T-cell (primary cell): ENCODE measurements at regions not wholly inside any gene's neighbourhood (a gene's known extent, or its start where the extent isn't known, plus 50 kb on each side); places are given as distances from the start of the nearest gene placed in this dataset.

Experiments used
- ATAC-seq, 4 experiments: fragments of 200-7000 bp in 3 of 4; fragments of 150-1000 bp in 1 of 4; cut with Tn5 transposase; replicated peaks in 1 of 4; 1 replicate in 3 of 4; 2 replicates in 1 of 4; pipeline ENCODE4 v1.10.0; 2021; ENCODE audit warnings: moderate library complexity in 3 of 4, mild to moderate bottlenecking in 2 of 4, moderate number of reproducible peaks in 1 of 4
- CTCF ChIA-PET, 2 donors: fragments of 300-600 bp; sonication (Branson Sonifier 250); formaldehyde crosslinking; loops; one replicate each; lab custom pipeline; 2022; ENCODE audit warnings: antibody characterized with exemption in 2 of 2; lab: Charles Lee
- POLR2A ChIA-PET, 2 donors: fragments of 300-600 bp; sonication (Branson Sonifier 250); formaldehyde crosslinking; loops; one replicate each; lab custom pipeline; 2022; ENCODE audit warnings: antibody characterized with exemption in 2 of 2; lab: Charles Lee
- DNase-seq, 35 experiments: peaks; one replicate each; pipeline versions ENCODE4 v3.0.0 to v3.0.0-alpha.2; 2013 to 2023
- H3K27ac ChIP-seq: one replicate; pipeline ENCODE4 v1.5.1; 2013; ENCODE audit warnings: low read length
- H3K27me3 ChIP-seq, 2 experiments: replicated peaks in 1 of 2; 1 replicate in 1 of 2; 2 replicates in 1 of 2; pipeline versions ENCODE4 v1.6.1 to v1.7.0; 2013; ENCODE audit warnings: low read length in 1 of 2, mixed read lengths in 1 of 2; ENCODE audit not compliant: control insufficient read depth in 2 of 2, insufficient read depth in 2 of 2; ENCODE audit errors: extremely low read depth in 1 of 2
- H3K36me3 ChIP-seq, 2 donors: 1 replicate in 1 of 2; 2 replicates in 1 of 2; pipeline versions ENCODE4 v1.6.1 to v1.7.0; 2013; ENCODE audit warnings: low read length in 1 of 2; ENCODE audit not compliant: control insufficient read depth in 2 of 2, insufficient read depth in 1 of 2; ENCODE audit errors: extremely low read depth in 1 of 2
- H3K4me1 ChIP-seq, 2 experiments: 1 replicate in 1 of 2; 2 replicates in 1 of 2; pipeline versions ENCODE4 v1.6.1 to v1.7.0; 2013; ENCODE audit warnings: low read length in 2 of 2, mixed read lengths in 1 of 2; ENCODE audit not compliant: insufficient read depth in 2 of 2, control insufficient read depth in 1 of 2; ENCODE audit errors: extremely low read depth in 1 of 2
- H3K4me3 ChIP-seq, 2 donors: 1 replicate in 1 of 2; 2 replicates in 1 of 2; pipeline versions ENCODE4 v1.5.1 to v1.7.0; 2013; ENCODE audit warnings: mild to moderate bottlenecking in 2 of 2, low read length in 1 of 2, moderate library complexity in 1 of 2; ENCODE audit not compliant: control insufficient read depth in 1 of 2; ENCODE audit errors: extremely low read depth in 1 of 2
- H3K9me3 ChIP-seq: 2 replicates; pipeline ENCODE4 v1.7.0; 2013
- H3K27ac Mint-ChIP-seq, 2 donors: one replicate each; pipeline ENCODE4 v1.8.0; 2020 to 2021; ENCODE audit warnings: mild to moderate bottlenecking in 2 of 2, mixed read lengths in 2 of 2
- H3K27me3 Mint-ChIP-seq, 2 donors: one replicate each; pipeline ENCODE4 v1.8.0; 2021 to 2022; ENCODE audit warnings: mixed read lengths in 2 of 2
- H3K36me3 Mint-ChIP-seq: one replicate; pipeline ENCODE4 v1.8.0; 2021; ENCODE audit warnings: mixed read lengths
- H3K4me1 Mint-ChIP-seq, 3 donors: one replicate each; pipeline ENCODE4 v1.8.0; 2020 to 2022; ENCODE audit warnings: mixed read lengths in 3 of 3, mild to moderate bottlenecking in 1 of 3
- H3K4me3 Mint-ChIP-seq, 3 donors: one replicate each; pipeline ENCODE4 v1.8.0; 2020 to 2022; ENCODE audit warnings: mild to moderate bottlenecking in 3 of 3, mixed read lengths in 3 of 3, moderate library complexity in 3 of 3
- H3K9me3 Mint-ChIP-seq, 3 donors: one replicate each; pipeline ENCODE4 v1.8.0; 2020 to 2022; ENCODE audit warnings: mixed read lengths in 3 of 3
- WGBS: methylation state at CpG from one replicate; pipeline ENCODE4 v1.1.5; 2013; ENCODE audit warnings: missing lambda C conversion rate; ENCODE audit not compliant: insufficient coverage; 5-methylcytosine and 5-hydroxymethylcytosine counted together

GRCh38 chr4:123788577-123788976, 392.0 kb downstream of the SPRY1 start:
- CTCF ChIA-PET, result no interaction called here
- Mint-ChIP-seq H3K27me3 (no peaks in the 10 kb centered on the region), H3K4me1 (no peaks in the 10 kb centered on the region), H3K9me3 (no peaks in the 10 kb centered on the region), H3K27ac (no peak overlapping the region), H3K36me3 (no peaks in the 10 kb centered on the region), H3K4me3 (no peak overlapping the region)
- DNase-seq, result no peak
- Histone ChIP-seq H3K27me3 (no peaks in the 10 kb centered on the region), H3K4me1 (no peaks in the 10 kb centered on the region), H3K4me3 (no peak overlapping the region), H3K9me3 (no peaks in the 10 kb centered on the region), H3K36me3 (no peaks in the 10 kb centered on the region), H3K27ac (no peak overlapping the region)
- POLR2A ChIA-PET, result no interaction called here
- ATAC-seq, result no peak

GRCh38 chr4:123790681-123791080, 394.1 kb downstream of the SPRY1 start:
- H3K9me3 Mint-ChIP-seq, result peaks cover 3 to 6% (median 4%) of the 10 kb centered on the region in 3 donors
- Histone ChIP-seq H3K9me3 (no peaks in the 10 kb centered on the region), H3K27ac (no peak overlapping the region), H3K36me3 (no peaks in the 10 kb centered on the region), H3K4me3 (no peak overlapping the region), H3K27me3 (no peaks in the 10 kb centered on the region), H3K4me1 (no peaks in the 10 kb centered on the region)
- no peak for ATAC-seq
- H3K27ac Mint-ChIP-seq, result no peak overlapping the region
- POLR2A ChIA-PET, result interaction anchor here in 1 of 2 donors (0.9 kb wide), 1 partner anchor 11 kb away, joined by 3 read pairs; no protein-coding TSS in a partner anchor
- CTCF ChIA-PET, result no interaction called here
- no peak overlapping the region for H3K4me3 Mint-ChIP-seq
- no peaks in the 10 kb centered on the region for H3K36me3 Mint-ChIP-seq
- no peaks in the 10 kb centered on the region for H3K27me3 Mint-ChIP-seq
- DNase-seq, result no peak
- no peaks in the 10 kb centered on the region for H3K4me1 Mint-ChIP-seq
- no CpG with 5 or more reads among the region's 1 CpG for WGBS

- ChIA-PET CTCF (no interaction called here), POLR2A (interaction anchor here in 1 of 2 donors (0.7 kb wide), 1 partner anchor 12 kb away, joined by 8 read pairs; no protein-coding TSS in a partner anchor)
- H3K27me3 Mint-ChIP-seq, result peaks cover 2 to 4% of the 10 kb centered on the region in 2 donors
- WGBS, result no CpG with 5 or more reads among the region's 4 CpGs
- no peak overlapping the region for H3K27ac ChIP-seq
- H3K27ac Mint-ChIP-seq, result no peak overlapping the region
- H3K4me1 Mint-ChIP-seq, result no peaks in the 10 kb centered on the region
- no peaks in the 10 kb centered on the region for H3K27me3 ChIP-seq
- H3K36me3 ChIP-seq, result no peaks in the 10 kb centered on the region
- H3K4me3 Mint-ChIP-seq, result no peak overlapping the region
- H3K9me3 ChIP-seq, result no peaks in the 10 kb centered on the region
- no peak overlapping the region for H3K4me3 ChIP-seq
- H3K9me3 Mint-ChIP-seq, result peaks cover 5 to 21% (median 15%) of the 10 kb centered on the region in 3 donors
- no peaks in the 10 kb centered on the region for H3K4me1 ChIP-seq
- no peaks in the 10 kb centered on the region for H3K36me3 Mint-ChIP-seq
- DNase-seq (no peak), ATAC-seq (no peak)
Observed at GRCh38 chr4:123802082-123802645, 405.6 kb downstream of the SPRY1 start.

- Histone ChIP-seq H3K4me3 (no peak overlapping the region), H3K27ac (no peak overlapping the region), H3K9me3 (no peaks in the 10 kb centered on the region), H3K4me1 (no peaks in the 10 kb centered on the region), H3K36me3 (no peaks in the 10 kb centered on the region), H3K27me3 (no peaks in the 10 kb centered on the region)
- no peaks in the 10 kb centered on the region for H3K4me1 Mint-ChIP-seq
- CTCF ChIA-PET, result no interaction called here
- POLR2A ChIA-PET, result no interaction called here
- H3K4me3 Mint-ChIP-seq, result no peak overlapping the region
- no peak for ATAC-seq
- H3K36me3 Mint-ChIP-seq, result no peaks in the 10 kb centered on the region
- peaks cover 0 to 16% (median 12%) of the 10 kb centered on the region in 3 donors for H3K9me3 Mint-ChIP-seq
- no peak for DNase-seq
- WGBS, result no CpG with 5 or more reads among the region's 2 CpGs
- peaks cover 2 to 4% of the 10 kb centered on the region in 2 donors for H3K27me3 Mint-ChIP-seq
- no peak overlapping the region for H3K27ac Mint-ChIP-seq
Observed at GRCh38 chr4:123802933-123803332, 406.3 kb downstream of the SPRY1 start.

- Histone ChIP-seq H3K4me3 (no peak overlapping the region), H3K36me3 (no peaks in the 10 kb centered on the region), H3K9me3 (no peaks in the 10 kb centered on the region), H3K4me1 (no peaks in the 10 kb centered on the region), H3K27ac (no peak overlapping the region), H3K27me3 (no peaks in the 10 kb centered on the region)
- Mint-ChIP-seq H3K36me3 (no peaks in the 10 kb centered on the region), H3K4me3 (no peak overlapping the region), H3K4me1 (no peaks in the 10 kb centered on the region), H3K9me3 (peaks cover 0 to 5% (median 3%) of the 10 kb centered on the region in 3 donors), H3K27ac (no peak overlapping the region), H3K27me3 (peaks cover 2 to 7% of the 10 kb centered on the region in 2 donors)
- no peak for ATAC-seq
- CTCF ChIA-PET, result no interaction called here
- POLR2A ChIA-PET, result no interaction called here
- 100% methylated on average over 2 of the region's 3 CpGs for WGBS
- DNase-seq, result no peak
Observed at GRCh38 chr4:123804196-123804721, 407.7 kb downstream of the SPRY1 start.

GRCh38 chr4:123806056-123806455, 409.5 kb downstream of the SPRY1 start:
- H3K27me3 Mint-ChIP-seq, result peaks cover 2 to 7% of the 10 kb centered on the region in 2 donors
- no peaks in the 10 kb centered on the region for H3K4me1 ChIP-seq
- ATAC-seq (no peak), DNase-seq (no peak)
- H3K4me3 Mint-ChIP-seq, result no peak overlapping the region
- H3K27ac Mint-ChIP-seq, result no peak overlapping the region
- H3K4me3 ChIP-seq, result no peak overlapping the region
- H3K27me3 ChIP-seq, result no peaks in the 10 kb centered on the region
- no peaks in the 10 kb centered on the region for H3K36me3 Mint-ChIP-seq
- no CpG with 5 or more reads among the region's 1 CpG for WGBS
- H3K27ac ChIP-seq, result no peak overlapping the region
- H3K36me3 ChIP-seq, result no peaks in the 10 kb centered on the region
- no peaks in the 10 kb centered on the region for H3K4me1 Mint-ChIP-seq
- H3K9me3 Mint-ChIP-seq, result no peaks in the 10 kb centered on the region
- ChIA-PET POLR2A (no interaction called here), CTCF (interaction anchor here in 1 of 2 donors (0.6 kb wide), 1 partner anchor 126 kb away, joined by 4 read pairs; no protein-coding TSS in a partner anchor)
- no peaks in the 10 kb centered on the region for H3K9me3 ChIP-seq
